ENCODE measurements at regions not wholly inside any gene's neighbourhood (a gene's known extent, or its start where the extent isn't known, plus 50 kb on each side); places are given as distances from the start of the nearest gene placed in this dataset.
A peak's percentile ranks its signal among the peaks of the same experiment; 100 is the strongest.

DNA sequence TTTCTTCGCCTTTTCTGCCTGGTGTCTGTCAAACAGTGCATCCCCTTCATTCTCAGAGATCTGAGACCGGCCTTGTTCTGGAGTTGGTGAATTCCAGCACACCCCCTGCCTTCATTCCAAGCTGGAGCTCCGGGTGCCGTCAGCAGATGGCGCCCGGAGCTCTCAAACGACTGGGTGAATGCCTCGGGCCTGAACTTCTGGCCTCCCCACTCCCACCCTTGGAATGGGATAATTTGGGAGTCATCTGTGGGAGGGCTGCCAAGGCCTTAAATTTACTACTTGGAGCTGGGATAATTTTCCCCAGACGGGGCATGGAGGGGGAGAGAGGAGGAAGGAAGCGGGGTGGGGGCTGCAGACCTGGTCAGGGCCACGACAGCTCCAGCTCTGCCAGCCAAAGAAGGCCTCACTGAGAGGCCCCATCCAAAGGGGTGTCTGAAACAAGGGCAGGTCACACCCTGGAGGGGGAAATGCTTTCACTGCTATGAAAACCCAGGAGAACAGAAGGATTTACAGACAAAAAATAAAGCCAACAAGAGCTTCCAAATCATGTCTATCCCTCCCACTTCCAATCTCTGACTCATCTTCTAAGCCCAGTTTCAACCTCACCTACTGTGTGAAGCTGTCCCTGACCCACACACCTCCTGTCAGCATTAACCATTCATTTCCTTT is 187.9 kb downstream of the OPA1 start:
- DNase-seq, result peak; percentile 27

DNA sequence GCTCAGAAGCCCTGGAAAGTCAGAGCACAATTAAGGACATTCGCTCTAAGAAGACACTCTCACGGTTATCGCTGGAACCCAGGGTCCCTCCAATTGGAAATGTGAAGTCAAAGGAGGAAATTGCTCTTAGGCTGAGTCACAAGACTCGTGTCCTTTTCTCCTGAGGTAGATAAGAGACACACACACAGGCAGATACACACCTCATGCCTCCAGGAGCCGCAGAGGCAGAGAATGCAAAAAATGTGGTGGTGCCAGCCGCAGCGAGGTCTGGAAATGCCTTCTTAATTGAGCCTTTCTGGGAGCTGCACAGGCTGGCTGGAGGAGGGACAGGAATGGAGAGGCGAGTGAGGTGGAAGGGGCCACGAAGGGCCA is 189.3 kb downstream of the OPA1 start:
- no peak for DNase-seq

DNA sequence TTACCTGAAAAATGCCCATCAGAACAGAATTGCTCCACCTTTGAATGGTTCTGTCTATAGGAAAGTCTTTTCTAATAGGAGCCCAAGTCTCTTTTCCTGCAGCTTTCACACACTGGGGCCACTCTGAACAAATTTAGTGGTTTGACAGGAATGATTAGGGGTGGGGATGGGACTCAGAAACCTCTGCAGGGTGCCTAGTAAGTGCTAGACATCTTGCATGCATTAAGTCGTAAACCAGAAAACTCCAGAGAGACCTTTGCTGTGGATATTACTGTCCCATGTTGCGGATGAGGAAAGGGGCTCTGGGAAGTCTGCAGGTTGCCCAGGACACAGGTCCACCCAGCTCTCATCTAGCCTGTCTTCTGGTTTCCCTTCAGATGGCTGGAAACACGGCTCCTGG is 189.7 kb downstream of the OPA1 start:
- DNase-seq, result no peak

DNA sequence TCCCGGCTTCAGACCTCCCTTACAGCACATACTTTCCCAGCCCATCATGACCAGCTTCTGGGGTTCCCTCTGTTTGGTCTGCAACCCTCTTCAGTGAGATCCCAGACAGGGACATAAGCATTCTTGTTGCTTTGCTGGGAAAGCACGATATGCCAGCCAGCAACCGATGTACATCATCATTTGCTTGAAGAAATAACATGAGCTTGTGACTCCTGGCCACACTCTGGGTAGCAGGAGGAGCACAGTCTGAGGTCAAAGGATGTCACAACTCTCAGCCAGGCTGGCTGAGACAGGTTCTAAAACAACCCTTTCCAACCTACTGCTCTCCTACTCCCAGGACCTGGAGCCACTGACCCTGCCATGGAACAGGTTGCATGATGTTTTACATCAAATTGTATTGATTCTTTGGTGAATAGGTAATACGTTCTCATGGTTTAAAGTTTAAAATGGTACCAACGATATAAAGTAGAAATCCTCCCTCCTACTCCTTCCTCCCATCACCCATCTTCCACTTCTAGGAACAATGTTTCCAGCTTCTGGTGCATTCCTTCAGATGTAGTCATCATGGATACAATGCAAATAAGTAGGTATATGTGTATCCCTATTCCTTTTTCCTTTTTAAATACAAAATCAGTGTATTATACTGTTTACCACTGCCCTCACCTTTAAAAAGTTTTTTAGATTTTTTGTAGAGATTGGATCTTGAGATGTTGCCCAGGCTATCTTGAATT is 190.3 kb downstream of the OPA1 start:
- DNase-seq, result no peak

DNA sequence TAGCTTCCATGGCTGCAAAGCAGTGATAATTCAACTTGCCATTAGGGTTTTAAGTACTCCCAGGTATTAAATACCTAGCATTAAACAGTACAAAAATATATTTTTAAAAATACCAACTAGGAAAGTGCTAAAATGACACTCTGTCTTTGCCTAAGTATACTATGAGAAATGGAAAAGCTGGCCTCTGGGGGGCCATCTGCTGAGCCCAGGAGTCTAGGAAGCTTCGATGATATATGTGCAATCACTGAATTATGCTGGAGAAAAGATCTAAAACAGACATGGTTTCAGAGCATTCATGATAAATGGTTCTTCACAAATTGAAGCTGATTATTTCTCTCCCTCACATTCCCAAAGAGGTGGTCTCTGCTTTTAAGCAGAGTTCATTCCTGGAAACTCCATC is 191.8 kb downstream of the OPA1 start:
- DNase-seq, result no peak

DNA sequence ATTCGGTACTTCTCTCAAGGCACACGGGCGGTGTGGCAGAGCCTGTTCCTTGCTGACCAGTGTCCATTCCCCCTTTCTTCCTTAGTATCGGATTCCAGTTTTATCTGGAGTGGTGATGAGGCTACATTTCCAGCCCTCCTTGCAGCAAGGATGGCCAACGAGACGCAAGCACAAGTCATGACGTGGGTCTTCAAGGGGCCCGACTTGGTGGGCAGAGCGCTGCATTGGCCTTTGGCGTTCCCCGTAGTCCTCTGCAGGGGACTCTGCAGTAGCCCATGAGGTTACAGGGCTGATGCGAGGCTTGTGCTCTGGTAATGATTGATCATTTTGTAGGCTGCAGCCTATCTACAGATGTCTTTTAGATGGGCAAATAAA is 194.5 kb downstream of the OPA1 start:
- DNase-seq, result no peak

DNA sequence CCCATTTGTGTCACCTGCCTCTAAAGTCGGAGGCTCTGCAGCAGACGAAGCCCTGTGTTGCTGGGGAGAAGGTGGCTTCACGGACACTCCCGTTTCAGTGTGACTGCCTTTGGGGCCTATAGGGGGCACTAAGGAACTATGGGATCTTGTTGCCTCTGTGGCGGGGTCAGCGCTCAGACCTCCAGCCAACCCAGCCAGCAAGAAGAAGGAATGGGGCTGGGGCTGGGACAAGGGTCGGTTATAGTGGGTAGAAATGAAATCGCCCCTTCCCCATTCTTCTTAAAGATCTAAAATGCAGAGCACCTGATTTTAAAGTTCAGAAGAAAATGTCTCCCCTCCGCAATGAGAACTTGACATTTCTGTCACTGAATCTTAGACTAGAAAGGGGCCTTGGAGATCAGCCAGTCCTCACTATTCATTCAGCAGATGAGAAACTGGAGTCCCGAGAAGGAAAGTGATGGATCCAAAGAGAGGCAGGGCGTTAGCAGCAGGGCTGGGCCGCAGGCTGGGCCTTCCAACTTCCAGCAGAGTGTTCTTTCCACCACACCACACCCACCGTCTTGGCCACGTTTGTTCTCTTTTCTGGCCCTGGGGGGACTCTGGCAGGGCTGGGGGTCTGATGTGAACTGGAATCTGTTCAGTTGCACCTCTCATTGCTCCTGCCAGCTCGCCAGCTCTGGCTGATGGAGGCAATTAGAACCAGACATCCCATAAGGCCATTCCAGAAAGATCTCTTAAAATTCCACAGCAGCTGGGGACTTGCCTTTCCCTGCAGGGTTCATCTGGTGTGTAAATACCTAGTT is 195.4 kb downstream of the OPA1 start:
- DNase-seq, result no peak

DNA sequence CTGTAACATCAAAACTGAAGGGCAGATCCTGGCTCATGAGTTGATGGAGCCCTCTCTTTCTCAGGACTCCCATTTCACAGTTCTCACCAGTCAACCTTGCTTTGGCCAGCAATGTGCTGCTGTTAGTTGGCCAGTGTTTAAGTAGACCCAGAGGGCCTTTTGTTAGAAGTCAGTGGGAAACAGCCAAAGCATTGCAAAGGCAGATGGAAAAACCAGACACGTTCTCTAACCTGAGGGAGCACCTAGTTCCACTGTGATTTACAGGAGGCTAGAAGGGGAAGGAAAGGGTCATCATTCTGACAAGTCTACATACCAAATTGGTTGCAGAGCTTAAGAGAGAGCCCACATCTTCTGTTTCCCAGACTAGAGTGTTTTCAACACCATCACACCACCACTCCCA is 196.4 kb downstream of the OPA1 start:
- DNase-seq, result no peak

DNA sequence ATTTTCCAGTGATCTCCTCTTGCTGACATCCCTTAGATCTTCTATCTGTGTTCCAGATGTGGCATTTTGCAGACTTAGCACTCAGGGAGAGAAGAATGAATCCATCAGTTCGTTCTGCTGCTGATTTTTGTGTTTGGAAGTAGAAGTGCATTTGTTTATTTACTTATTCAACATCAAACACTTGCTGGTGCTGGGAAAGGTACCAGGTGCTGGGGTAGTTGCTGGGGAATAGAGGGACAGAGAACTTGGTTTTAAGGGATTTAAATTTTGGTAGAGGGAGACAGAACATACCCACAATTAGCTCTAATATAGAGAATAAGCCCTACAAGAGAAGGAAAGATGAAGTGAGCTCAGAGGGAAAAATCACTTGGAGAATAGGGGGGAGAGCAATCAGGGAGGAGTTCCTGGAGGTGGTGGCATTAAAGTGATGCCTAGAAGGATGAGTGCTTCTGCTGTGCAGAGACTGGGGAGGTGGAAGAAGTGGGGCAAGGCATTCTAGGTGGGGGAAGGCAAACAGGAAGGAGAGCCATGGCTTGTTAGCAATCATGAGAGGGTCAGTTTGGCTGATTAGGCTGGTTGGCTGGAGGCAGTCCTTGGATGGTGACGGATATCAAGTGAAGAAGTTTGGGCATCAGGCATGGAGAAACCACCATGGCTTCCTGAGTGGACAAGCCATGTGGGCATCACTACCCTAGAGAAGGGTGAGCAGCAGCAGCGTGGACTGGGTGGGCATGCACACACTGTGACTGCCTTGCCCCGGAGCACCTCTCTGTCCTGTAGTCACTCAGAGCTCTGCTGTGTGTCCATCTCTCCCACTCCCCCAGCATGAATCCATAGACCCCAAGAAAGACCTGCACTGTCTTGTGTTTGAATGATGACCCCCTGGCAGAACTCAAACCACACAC is 197.3 kb downstream of the OPA1 start:
- no peak for DNase-seq

DNA sequence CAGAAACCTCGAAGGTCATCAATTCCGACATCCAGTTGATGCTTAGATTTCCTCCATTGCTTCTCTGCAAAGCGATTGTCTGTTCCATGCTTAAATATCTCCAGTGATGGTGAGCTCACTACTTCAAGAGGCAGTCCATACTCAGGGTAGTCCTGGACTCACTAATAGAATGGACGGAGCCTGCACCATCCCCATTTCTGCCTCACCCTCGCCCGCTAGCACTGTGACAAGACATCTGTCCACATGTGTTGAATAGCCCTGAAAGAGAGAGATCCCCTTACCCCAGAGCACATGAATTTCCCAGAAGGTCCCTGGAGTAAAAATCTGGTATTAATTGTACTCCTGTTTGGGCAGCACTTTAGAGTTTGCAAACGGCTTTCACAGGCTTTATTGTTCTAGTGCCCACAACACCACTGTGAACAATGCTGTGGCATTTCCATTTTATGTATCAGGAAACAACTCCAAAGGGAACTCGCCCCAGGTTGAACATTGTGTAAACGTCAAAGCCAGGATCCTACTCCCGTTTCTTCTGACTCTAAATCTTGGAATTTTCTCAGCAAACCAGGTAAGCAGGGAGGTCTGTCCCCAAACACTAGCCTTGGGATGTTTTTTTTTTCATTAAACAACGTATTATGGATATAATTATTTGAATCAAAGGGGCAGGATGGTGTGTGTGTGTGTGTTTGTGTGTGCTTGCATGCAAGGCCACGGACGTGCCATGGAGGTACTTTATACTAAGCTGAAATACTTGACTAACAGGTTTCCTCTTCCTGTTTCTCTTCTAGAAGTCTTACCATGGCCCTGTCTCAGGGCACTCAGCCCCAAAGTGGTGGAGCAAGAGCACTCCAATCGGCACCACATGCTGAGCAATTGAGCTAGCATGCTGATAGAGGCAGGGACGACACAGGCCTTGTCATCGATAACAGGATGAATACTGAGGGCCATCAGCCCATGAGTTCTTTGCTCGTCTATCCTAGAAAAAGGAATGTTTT is 198.3 kb downstream of the OPA1 start:
- no peak for DNase-seq

DNA sequence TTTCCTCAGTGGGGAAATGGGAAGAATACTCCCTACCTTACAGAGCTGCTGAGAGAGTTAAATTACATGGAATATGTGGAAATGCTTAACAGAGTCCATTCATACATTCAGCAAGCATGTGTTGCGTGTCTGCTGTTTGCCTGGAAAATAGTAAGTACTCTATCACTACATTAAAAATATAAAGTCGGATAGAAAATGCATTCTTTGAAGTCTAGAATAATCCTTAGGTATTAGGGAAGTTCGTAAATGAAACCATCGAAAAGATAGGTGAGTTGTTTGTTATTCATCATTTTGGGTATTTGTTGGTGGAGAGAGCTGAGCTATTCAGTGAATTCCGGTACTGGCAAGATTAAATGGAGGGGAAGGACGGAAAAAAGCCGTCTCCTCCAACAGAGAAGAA is 200.1 kb downstream of the OPA1 start:
- DNase-seq, result no peak

DNA sequence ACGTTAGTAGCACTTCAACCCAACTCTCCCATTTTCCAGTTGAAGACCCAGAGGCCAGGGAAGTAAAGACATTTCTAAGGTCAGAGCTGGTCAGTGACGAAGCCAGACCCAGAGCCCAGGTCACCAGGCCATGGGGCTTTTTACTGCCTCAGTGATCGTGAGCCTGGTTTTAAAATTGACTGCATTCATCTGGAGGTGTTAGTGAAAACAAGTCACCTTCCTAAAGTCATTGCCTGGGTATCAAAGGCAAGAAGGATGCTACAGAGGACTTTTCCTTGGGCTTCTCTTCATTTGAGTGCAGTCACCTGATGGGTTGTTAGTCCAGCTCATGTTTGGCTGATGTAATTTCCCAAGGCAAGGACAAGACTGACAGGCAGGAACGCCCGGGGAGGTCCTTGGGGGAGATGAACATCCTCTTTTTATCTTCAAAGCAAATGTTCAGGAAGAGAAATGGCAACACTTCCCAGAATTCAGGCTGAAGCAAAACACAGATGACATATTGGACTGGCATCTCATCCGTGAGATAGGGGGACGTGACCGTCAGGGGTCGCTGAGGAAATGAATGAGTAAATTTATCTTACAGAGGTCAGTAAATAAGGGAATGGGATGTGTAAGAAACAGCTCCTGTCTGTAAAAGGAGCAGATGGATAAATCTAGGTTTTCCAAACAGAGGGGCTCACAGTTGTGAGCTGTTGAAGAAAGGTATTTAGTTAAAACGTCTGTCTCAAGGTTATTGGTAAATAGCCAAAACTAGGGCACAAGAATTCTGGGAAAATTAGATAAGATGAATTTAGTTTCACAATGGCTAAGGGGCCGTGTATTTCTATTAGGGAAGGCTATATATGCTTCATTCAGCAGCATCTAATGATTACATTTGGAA is 201.2 kb downstream of the OPA1 start:
- DNase-seq, result no peak

DNA sequence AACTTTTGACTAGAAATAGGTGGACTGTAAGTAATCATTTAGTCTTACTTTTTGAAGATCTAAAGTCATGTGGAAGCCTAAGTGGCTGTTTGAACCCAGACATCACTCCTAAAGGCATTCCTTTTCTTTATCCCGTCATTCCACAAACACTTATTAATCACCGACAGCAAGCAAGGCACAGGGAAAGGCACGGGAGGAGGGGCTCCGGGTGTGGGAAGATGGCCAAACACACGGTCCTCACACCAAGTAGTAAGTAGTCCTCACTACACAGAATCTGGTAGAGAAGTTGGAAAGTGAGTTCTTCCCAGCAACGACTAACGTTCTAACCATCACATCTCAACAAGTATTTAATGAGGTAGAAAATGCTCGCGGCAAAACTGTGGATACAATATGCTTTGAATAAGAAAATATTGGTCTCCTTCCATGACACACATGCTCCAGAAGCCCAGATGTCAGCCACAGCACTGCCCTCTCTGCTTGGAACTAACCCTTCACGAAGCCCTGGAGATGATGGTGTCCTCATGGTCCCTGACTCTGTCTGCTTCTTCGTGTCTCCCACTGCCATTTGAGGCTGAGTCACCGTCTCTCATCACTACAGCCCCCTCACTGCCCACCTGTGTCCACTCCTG is 202.2 kb downstream of the OPA1 start:
- no peak for DNase-seq

DNA sequence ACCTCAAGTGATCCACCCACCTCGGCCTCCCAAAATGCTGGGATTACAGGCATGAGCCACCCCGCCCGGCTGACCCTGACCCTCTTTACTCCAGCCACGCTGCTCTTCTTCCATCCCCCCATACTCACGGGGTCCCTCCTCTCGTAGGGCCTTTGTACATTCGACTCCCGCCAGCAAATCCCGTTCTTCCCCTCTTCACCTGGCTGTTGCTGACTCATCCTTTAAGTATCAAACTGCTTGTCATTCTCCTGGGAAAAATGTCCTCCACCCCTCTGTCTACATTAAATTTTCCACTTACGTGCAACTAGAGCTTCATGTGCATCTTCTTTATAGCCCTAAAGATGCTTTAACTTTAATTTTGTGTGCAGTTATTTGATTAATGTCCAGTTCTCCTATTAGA is 203.1 kb downstream of the OPA1 start:
- DNase-seq, result no peak

DNA sequence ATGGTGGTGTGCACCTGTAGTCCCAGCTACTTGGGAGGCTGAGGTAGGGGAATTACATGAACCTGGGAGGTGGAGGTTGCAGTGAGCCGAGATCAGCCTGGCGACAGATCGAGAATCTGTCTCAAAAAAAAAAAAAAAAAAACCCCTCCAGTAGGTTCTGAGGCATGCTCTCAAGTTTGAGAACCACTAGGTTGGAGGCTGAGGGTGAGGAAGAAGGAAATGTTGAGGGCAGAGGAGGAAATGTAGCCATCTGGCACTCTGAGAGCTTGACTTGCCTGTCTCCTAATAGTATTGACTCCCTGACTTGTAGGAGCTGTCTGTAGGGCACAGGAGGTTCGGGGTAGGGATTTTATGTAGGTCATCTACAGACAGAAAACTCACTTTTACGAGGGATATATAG is 204.6 kb downstream of the OPA1 start:
- no peak for DNase-seq

DNA sequence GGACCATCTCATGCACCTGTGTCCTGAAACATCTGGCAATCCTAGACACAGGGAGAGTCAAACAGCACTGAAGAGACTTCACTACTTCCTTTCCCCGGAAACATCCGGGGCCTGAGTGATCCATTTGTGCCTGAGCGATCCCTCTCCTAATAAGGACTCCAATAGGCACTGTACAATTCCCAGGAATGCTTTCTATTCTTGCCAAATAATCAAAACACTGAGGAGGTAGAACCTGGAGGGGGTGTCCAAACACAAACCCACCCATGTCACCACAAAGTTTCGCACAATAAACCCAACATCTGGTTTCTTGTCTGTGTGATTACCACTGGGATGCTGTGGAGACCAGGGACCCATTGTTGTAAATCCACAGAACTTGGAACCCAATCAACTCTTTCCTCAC is 205.0 kb downstream of the OPA1 start:
- no peak for DNase-seq

DNA sequence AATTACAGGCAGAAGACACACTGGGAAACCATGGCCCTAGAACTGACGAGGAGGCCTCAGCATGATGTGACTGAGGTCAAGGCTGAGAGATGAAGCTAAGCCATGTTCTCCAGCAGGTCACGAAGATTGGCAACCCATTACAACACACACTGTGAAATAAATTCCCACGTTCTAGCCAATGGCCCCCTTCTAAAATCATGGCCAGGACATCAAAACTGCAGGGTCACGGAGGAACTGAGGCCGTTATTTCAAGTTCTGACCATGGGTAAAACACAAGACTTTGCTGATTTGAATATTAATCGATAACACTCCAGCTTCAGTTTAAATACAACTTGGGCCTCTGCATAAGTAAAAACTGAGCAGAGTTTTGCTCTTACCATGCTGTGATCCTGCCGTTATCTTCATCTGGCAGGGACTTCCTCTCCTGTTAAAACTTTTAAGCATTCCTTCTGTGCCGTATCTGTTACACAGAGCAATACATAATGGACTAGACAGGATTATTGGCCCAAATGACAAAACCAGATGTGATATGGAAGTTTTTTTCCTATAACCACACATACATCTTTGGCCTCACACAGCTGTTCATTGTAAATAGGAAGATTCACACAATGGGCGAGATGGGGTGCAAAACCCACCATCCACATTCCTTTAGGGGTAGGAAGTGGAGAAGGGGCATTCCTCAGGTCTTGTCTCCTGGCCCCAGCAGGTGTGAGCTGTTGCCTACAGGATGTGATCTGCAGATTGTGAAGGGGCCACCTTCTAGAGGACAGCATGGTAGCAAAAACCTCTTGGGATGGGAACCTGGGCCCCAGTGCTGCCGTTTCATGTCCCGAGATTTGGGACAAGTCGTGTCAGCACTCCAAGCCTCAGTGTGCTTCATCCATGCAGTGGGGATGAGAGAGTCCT is 207.4 kb downstream of the OPA1 start:
- DNase-seq, result no peak

DNA sequence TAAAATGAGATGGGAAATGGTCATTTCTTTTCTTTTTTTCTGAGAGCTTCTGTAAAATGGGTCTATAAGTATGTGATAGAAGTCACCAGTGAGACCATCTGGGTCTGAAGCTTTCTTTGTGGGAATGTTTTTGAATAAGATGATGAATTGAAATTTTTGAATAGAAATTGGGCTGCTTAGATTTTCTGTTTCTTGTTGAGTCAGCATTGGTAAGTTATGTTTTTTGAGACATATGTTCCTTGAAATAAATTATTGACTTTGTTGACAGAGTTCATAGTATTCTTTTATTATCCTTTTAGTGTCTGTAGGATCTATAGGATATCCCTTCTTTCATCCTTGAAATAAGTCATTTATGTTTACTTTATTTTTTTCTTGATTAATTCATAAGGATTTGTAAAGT is 208.1 kb downstream of the OPA1 start:
- no peak for DNase-seq

DNA sequence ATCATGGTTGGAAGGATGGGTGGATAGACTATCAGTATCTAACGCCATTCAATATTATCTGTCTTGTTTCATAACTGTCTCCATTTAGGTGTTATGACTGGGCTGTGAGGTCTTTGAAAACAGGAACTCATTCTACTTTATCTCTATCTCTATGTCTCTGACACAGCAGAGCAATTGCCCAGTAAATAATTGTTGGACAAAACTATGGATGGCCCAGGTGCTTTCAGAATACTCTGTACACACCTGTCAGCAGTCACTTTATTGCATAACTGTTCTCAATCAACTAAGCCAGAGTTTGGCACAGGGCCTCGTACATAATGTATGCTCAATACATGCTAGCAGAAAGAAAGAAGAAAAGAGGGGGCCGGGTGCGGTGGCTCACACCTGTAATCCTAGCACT is 210.3 kb downstream of the OPA1 start:
- DNase-seq, result no peak
